Endothelial cell (in vitro differentiated cells): ENCODE measurements at regions not wholly inside any gene's neighbourhood (a gene's known extent, or its start where the extent isn't known, plus 50 kb on each side); places are given as distances from the start of the nearest gene placed in this dataset.

ENCODE experiments used
- DNase-seq: peaks from one replicate; pipeline ENCODE4 v3.0.0; 2021; ENCODE audit warnings: low spot score
- H3K27ac Mint-ChIP-seq: one replicate; pipeline ENCODE4 v1.8.0; 2021; ENCODE audit warnings: mixed read lengths, inconsistent platforms; ENCODE audit not compliant: unreplicated experiment
- H3K27me3 Mint-ChIP-seq: one replicate; pipeline ENCODE4 v1.8.0; 2021; ENCODE audit warnings: mild to moderate bottlenecking, moderate library complexity, mixed read lengths, inconsistent platforms; ENCODE audit not compliant: unreplicated experiment
- H3K36me3 Mint-ChIP-seq: one replicate; pipeline ENCODE4 v1.8.0; 2021; ENCODE audit warnings: mild to moderate bottlenecking, low read depth, mixed read lengths, inconsistent platforms; ENCODE audit not compliant: unreplicated experiment
- H3K4me1 Mint-ChIP-seq: one replicate; pipeline ENCODE4 v1.8.0; 2021; ENCODE audit warnings: mild to moderate bottlenecking, mixed read lengths, inconsistent platforms; ENCODE audit not compliant: unreplicated experiment
- H3K4me3 Mint-ChIP-seq: one replicate; pipeline ENCODE4 v1.8.0; 2021; ENCODE audit warnings: mild to moderate bottlenecking, mixed read lengths, inconsistent platforms; ENCODE audit not compliant: unreplicated experiment
- H3K9me3 Mint-ChIP-seq: one replicate; pipeline ENCODE4 v1.8.0; 2021; ENCODE audit warnings: mixed read lengths, inconsistent platforms; ENCODE audit not compliant: unreplicated experiment
- CTCF ChIP-seq: fragments of 200-600 bp; sonication (generic); IDR thresholded peaks from one replicate; pipeline ENCODE4 v1.5.0; 2021; ENCODE audit warnings: antibody characterized with exemption; ENCODE audit not compliant: unreplicated experiment

- Mint-ChIP-seq H3K4me3 (no peak overlapping the region), H3K27ac (no peak overlapping the region), H3K36me3 (no peaks in the 10 kb centered on the region), H3K27me3 (peaks cover 2% of the 10 kb centered on the region), H3K4me1 (no peaks in the 10 kb centered on the region), H3K9me3 (no peaks in the 10 kb centered on the region)
- DNase-seq = no peak
- TF ChIP-seq CTCF = no peak
These were observed 490.6 kb upstream of the HS6ST1 start for GRCh38 chr2:128809259-128809636.

- Mint-ChIP-seq H3K36me3 (no peaks in the 10 kb centered on the region), H3K4me3 (no peak overlapping the region), H3K4me1 (no peaks in the 10 kb centered on the region), H3K27ac (no peak overlapping the region), H3K9me3 (no peaks in the 10 kb centered on the region), H3K27me3 (peaks cover 2% of the 10 kb centered on the region)
- TF ChIP-seq CTCF = no peak
- no peak for DNase-seq
These were observed 491.2 kb upstream of the HS6ST1 start for GRCh38 chr2:128809880-128810279.

GRCh38 chr2:128812183-128812940, 493.7 kb upstream of the HS6ST1 start:
- peaks cover under 1% of the 10 kb centered on the region for H3K4me1 Mint-ChIP-seq
- DNase-seq = no peak
- no peak overlapping the region for H3K27ac Mint-ChIP-seq
- no peaks in the 10 kb centered on the region for H3K9me3 Mint-ChIP-seq
- H3K36me3 Mint-ChIP-seq = no peaks in the 10 kb centered on the region
- H3K4me3 Mint-ChIP-seq = no peak overlapping the region
- H3K27me3 Mint-ChIP-seq = peaks cover 2% of the 10 kb centered on the region
- no peak for TF ChIP-seq CTCF

- Mint-ChIP-seq H3K4me3 (no peak overlapping the region), H3K4me1 (peaks cover 6% of the 10 kb centered on the region), H3K36me3 (no peaks in the 10 kb centered on the region), H3K27me3 (peaks cover 2% of the 10 kb centered on the region), H3K9me3 (no peaks in the 10 kb centered on the region), H3K27ac (no peak overlapping the region)
- no peak for DNase-seq
- TF ChIP-seq CTCF = no peak
These were observed 494.8 kb upstream of the HS6ST1 start for GRCh38 chr2:128813352-128814034.

- DNase-seq = no peak
- Mint-ChIP-seq H3K4me1 (peaks cover 6% of the 10 kb centered on the region), H3K36me3 (no peaks in the 10 kb centered on the region), H3K27ac (no peak overlapping the region), H3K9me3 (no peaks in the 10 kb centered on the region), H3K4me3 (no peak overlapping the region), H3K27me3 (peaks cover 2% of the 10 kb centered on the region)
- no peak for TF ChIP-seq CTCF
These were observed 496.6 kb upstream of the HS6ST1 start for GRCh38 chr2:128815248-128815647.
